Amygdala (tissue), 56 donors: ENCODE measurements at regions not wholly inside any gene's neighbourhood (a gene's known extent, or its start where the extent isn't known, plus 50 kb on each side); places are given as distances from the start of the nearest gene placed in this dataset.

Experiments used
- DNase-seq, 56 donors: peaks; one replicate each; lab custom pipeline; 2025; lab: John Stamatoyannopoulos, UW

GRCh38 chr2:219939647-219940046 is 312.2 kb downstream of the SLC4A3 start:
- DNase-seq = no peak

- no peak for DNase-seq
These were observed 317.4 kb downstream of the SLC4A3 start for GRCh38 chr2:219944866-219945265.

DNA sequence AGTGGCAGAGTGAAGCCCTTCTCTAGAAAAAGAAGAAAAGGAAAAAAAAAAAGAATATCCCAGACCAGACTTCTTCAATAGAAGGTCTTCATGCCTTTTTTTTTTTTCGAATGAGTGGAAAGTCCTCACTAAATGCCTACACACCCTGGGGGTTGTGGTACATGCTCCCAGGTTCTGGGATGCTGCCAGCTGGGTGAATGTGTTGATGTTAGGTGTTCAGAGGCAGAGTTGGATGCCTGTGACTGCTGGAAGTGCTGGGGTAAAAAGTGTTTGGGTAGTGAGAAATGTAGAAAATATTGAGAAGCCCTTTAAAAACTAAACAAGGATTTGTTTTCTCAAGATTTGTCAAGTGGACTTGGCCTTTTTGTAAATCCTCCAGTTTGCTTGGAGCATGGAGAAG is 318.6 kb downstream of the SLC4A3 start:
- no peak for DNase-seq

- DNase-seq = no peak
These were observed 319.1 kb downstream of the SLC4A3 start for GRCh38 chr2:219946529-219946928.

GRCh38 chr2:219947575-219947974 is 320.1 kb downstream of the SLC4A3 start:
- no peak for DNase-seq

GRCh38 chr2:219949053-219949452 is 321.6 kb downstream of the SLC4A3 start:
- peak in 4 of 56 donors; percentile 2 to 15 (median 6) for DNase-seq

GRCh38 chr2:219951099-219951498 is 323.7 kb downstream of the SLC4A3 start:
- no peak for DNase-seq

DNA sequence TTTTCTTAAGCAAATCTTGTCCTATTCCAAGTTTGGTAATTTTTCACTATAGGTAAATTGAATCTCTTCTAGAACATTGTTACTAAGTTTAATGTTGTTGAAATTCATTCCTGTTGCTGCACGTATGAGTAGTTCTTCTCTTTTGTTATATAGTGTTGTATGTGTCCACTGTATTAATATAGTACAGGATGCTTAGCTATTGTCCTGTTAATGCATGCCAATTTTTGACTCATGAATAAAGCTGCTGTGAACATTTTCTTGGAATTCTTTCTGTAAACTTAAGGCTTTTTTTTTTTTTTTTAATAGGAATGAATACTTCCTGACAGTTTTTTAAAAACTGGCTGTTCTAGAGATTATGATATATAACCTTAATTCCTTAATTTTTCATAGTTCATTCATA is 326.9 kb downstream of the SLC4A3 start:
- DNase-seq = no peak

DNA sequence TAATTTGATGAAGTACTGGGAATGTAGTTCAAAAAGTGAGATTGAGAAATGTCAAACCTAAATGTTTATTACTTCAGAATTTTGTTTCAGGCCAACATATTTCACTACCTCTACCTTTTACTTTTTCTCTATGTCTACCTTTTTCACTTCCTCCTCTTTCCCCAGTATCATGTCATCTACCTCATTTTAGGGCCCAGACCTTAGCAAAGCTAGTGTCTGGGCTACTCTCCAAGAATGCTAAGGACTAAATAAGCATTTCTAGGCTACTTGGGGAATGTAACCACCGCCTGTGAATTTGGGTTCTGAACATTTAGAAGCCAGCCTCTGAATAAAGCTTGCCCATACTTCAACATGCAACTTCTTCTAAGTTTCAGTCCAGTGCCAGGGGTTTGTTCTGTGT is 330.4 kb downstream of the SLC4A3 start:
- no peak for DNase-seq

DNA sequence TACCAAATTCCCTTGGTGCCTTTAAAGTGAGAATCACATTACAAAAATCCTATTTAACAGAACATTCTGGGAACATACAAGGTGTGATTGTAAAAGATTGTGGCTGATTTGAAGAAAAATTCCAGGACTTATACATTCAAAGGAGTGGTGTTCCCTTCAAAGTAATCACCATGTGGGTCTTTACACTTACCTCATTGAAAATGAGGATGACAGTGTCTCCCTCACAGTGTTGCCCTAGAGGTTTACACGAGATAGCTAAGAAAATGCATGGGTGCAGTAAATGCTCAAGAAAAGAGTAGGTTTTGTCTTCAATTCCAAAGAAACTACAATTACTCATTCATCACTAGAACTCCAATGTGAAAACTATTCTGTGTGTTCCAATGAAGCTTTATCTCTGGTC is 331.5 kb downstream of the SLC4A3 start:
- no peak for DNase-seq

GRCh38 chr2:219959471-219959870 is 332.0 kb downstream of the SLC4A3 start:
- no peak for DNase-seq

- DNase-seq = no peak
These were observed 334.6 kb downstream of the SLC4A3 start for GRCh38 chr2:219961947-219962498.

DNA sequence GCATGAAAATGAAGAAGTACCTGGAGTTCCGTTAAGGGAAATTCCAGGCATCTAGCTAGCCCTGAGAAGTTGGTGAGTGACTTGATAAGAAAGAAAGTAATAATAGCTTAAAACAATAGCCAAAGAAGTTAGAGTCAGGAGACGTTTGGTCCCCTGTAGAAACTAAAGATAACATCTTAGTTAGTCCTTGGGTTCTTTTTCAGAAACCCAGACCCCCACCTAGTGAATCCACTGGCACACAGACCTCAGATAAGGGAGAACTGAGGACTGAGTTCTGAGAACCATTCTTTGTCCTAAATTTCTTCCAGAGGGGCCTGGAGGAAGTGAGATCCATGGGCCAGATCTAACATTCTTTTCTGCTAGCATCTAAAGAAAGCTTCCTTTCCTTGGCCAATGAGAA is 335.4 kb downstream of the SLC4A3 start:
- DNase-seq = no peak

DNA sequence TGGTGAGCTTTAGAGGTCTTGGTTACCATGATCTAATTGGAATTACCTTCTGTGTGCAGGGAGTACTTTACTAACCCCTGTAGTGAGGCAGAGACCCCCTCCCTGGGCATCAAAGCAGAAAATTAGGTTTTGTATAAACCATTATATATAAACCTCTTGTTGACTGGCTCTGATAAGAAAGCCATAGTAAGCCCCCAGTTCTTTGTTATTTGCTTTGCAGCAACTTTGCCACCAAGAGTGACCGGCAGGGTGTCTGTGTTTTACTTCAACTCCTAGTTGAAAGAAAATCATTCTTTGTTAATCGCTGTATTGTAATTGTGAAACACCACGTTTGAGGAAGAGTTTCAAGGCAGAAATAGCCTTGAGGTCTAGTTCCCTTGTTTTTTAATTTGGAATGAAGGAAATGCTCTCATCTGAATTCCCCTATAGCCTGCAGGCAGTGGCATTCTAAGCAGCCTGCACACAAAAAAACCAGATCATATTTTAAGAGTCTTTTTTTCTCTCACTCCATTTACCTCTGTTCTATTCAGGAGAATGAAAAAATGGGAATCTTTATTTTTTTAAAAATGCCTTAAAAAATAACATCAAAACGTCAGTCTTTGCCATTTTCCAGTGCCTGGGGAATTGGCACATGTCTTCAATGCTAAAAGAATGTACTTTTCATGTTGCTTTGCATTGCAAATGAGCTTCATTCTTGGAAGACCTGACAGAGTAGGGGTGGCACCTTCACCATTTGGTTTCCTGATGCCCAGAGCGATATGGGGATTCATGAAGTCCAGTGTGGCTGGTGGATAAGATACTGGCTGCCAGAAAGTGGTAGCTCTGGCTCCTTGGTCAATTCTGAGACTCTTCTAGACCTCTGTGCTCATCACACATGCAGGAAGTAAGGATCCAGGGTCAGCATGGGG is 338.1 kb downstream of the SLC4A3 start:
- no peak for DNase-seq

- DNase-seq = no peak
These were observed 340.1 kb downstream of the SLC4A3 start for GRCh38 chr2:219967247-219968245.

DNA sequence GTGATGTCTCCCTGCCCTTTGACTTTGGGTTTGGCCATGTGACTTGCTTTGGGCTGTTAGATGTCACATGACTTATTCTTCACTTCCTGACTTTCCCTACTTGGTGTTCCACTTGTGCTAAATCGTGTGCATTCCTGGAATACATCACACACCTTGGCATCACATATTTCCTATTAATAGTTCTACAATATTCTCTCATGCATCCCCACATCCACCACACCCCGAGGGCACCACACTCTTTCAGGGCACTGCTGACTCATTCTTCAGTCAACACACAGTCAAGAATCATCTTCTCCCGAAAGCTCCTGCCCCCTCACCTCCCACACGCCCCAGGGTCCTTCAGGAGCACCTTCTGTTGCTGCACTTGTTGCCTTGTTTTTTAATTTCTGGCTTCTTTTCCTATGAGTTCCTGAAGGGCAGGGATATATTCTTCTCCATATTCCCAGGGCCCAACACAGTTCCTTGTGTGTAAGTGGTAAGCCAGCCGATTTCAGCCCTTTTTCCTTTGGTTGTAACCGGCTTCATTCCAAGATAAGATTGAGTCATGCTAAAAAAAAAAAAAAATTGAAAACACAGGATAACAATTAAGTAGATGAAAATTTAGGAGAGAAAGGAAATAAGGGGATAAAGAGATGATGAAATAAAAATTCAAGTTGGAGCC is 341.4 kb downstream of the SLC4A3 start:
- DNase-seq = peak in 3 of 56 donors; percentile 1 to 10 (median 4)

DNA sequence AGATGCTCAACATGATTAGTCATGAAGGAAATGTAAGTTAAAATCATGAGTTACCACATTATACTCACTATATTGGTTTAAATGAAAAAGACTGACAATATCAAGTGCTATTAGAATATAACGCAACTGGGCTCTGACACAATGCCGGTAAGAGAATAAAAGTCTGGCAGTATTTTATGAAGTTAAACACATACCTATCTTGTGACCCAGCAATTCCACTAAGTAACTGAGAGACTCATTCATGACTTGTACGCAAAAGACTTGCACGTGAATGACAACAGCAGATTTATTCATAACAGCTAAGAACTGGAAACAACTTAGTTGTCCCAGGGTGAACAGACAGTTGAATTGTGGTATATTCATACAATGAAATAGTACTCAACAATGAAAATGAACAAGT is 342.1 kb downstream of the SLC4A3 start:
- no peak for DNase-seq

DNA sequence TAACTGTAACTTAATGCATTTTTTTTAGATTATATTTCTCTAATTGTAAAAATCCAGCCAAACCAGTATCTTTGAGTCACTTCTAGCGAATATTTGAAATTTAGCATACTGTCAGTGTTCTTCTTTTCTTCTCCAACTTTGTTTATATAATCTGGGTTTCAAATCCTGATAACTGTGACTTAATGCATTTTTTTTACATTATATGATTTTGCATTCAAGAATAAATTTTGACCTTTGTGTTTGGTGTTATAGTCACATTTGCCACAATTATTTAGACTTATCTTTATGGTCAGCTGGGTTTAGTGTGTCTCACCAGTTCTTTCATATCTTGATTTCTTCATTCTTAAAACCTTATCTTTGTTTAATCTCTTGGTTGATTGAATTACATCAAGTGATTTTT is 345.7 kb downstream of the SLC4A3 start:
- DNase-seq = no peak

GRCh38 chr2:219976871-219977270 is 349.4 kb downstream of the SLC4A3 start:
- no peak for DNase-seq

- no peak for DNase-seq
These were observed 353.2 kb downstream of the SLC4A3 start for GRCh38 chr2:219980638-219981037.
